SU-DHL-6 (cell line): ENCODE measurements at regions not wholly inside any gene's neighbourhood (a gene's known extent, or its start where the extent isn't known, plus 50 kb on each side); places are given as distances from the start of the nearest gene placed in this dataset.

Source experiments
- H2AFZ ChIP-seq: fragments of 200-600 bp; sonication (generic); 2 replicates; pipeline ENCODE4 v1.6.1; 2014; ENCODE audit warnings: low read depth, mild to moderate bottlenecking, moderate library complexity, mixed read lengths, antibody characterized with exemption, low read length; ENCODE audit not compliant: severe bottlenecking
- H3F3A ChIP-seq: fragments of 200-600 bp; shearing (Covaris generic); 2 replicates; pipeline ENCODE4 v1.6.0; 2016; ENCODE audit warnings: antibody characterized with exemption, mild to moderate bottlenecking; ENCODE audit not compliant: insufficient read depth
- H3K27ac ChIP-seq: fragments of 200-600 bp; sonication (generic); 2 replicates; pipeline ENCODE4 v1.5.1; 2016; ENCODE audit warnings: low read depth, mild to moderate bottlenecking, low read length, moderate library complexity, mixed read lengths
- H3K27me3 ChIP-seq: fragments of 200-600 bp; sonication (generic), shearing (Covaris generic); 2 replicates; pipeline ENCODE4 v1.6.0; 2014; ENCODE audit warnings: mild to moderate bottlenecking, low read length
- H3K36me3 ChIP-seq: fragments of 200-600 bp; sonication (generic); 2 replicates; pipeline ENCODE4 v1.6.1; 2014; ENCODE audit warnings: mild to moderate bottlenecking, low read length, mixed read lengths
- H3K4me2 ChIP-seq: fragments of 300-600, 200-600 bp; shearing (Covaris generic), sonication (generic); 2 replicates; pipeline ENCODE4 v1.6.0; 2014; ENCODE audit warnings: low read length, low read depth, mild to moderate bottlenecking; ENCODE audit not compliant: poor library complexity, severe bottlenecking
- H3K4me3 ChIP-seq: fragments of 200-600 bp; sonication (generic); 2 replicates; pipeline ENCODE4 v1.5.1; 2014; ENCODE audit warnings: antibody characterized with exemption, low read length, mild to moderate bottlenecking, mixed read lengths; ENCODE audit not compliant: insufficient read depth, poor library complexity, severe bottlenecking
- H3K79me2 ChIP-seq: fragments of 200-600 bp; sonication (generic); 2 replicates; pipeline ENCODE4 v1.6.1; 2014; ENCODE audit warnings: mild to moderate bottlenecking, low read length, moderate library complexity; ENCODE audit not compliant: insufficient read depth
- H3K9ac ChIP-seq: fragments of 200-600 bp; sonication (generic); 2 replicates; pipeline ENCODE4 v1.7.0; 2014; ENCODE audit warnings: mild to moderate bottlenecking, low read length
- H3K9me2 ChIP-seq: fragments of 200-600 bp; sonication (generic); replicated peaks from 2 replicates; pipeline ENCODE4 v1.6.1; 2014; ENCODE audit warnings: low read length; ENCODE audit not compliant: insufficient read depth
- H3K9me3 ChIP-seq: fragments of 200-600 bp; sonication (generic); 2 replicates; pipeline ENCODE4 v1.6.1; 2014; ENCODE audit warnings: low read length, mixed read lengths; ENCODE audit not compliant: insufficient read depth
- H4K20me1 ChIP-seq: fragments of 200-600 bp; sonication (generic); 2 replicates; pipeline ENCODE4 v1.6.1; 2014; ENCODE audit warnings: low read depth, mild to moderate bottlenecking, antibody characterized with exemption, low read length, moderate library complexity, mixed read lengths
- CTCF ChIP-seq: fragments of 200-600 bp; sonication (generic); IDR thresholded peaks from one replicate; pipeline ENCODE4 v1.5.1; 2017; ENCODE audit warnings: antibody characterized with exemption, mild to moderate bottlenecking, low read length, moderate library complexity; ENCODE audit not compliant: insufficient read depth, poor library complexity, severe bottlenecking
- EZH2phosphoT487 ChIP-seq: fragments of 200-600 bp; sonication (generic), shearing (Covaris generic); conservative IDR thresholded peaks from 2 replicates; pipeline ENCODE4 v1.6.1; 2018; ENCODE audit warnings: mild to moderate bottlenecking, antibody characterized with exemption, low read length, moderate library complexity, mixed read lengths

- no peaks in the 10 kb centered on the region for H4K20me1 ChIP-seq
- no peaks in the 10 kb centered on the region for H3K79me2 ChIP-seq
- no peak overlapping the region for H3K27ac ChIP-seq
- H3K9me3 ChIP-seq = no peaks in the 10 kb centered on the region
- no peaks in the 10 kb centered on the region for H3K36me3 ChIP-seq
- TF ChIP-seq CTCF (no peak), EZH2phosphoT487 (no peak)
- H3K9ac ChIP-seq = no peak overlapping the region
- no peak overlapping the region for H3K4me2 ChIP-seq
- no peak overlapping the region for H3K4me3 ChIP-seq
- H2AFZ ChIP-seq = no peak overlapping the region
- H3K9me2 ChIP-seq = no peaks in the 10 kb centered on the region
- H3K27me3 ChIP-seq = no peaks in the 10 kb centered on the region
- H3F3A ChIP-seq = no peaks in the 10 kb centered on the region
Measured at GRCh38 chr6:159118924-159119323, 50.3 kb upstream of the FNDC1 start.

GRCh38 chr6:159117563-159117962, 51.6 kb upstream of the FNDC1 start:
- Histone ChIP-seq H2AFZ (no peak overlapping the region), H3K4me2 (no peak overlapping the region), H3K27ac (no peak overlapping the region), H3K4me3 (no peak overlapping the region), H3K79me2 (no peaks in the 10 kb centered on the region), H3K9me3 (no peaks in the 10 kb centered on the region), H3K27me3 (no peaks in the 10 kb centered on the region), H4K20me1 (no peaks in the 10 kb centered on the region), H3K9ac (no peak overlapping the region), H3K9me2 (no peaks in the 10 kb centered on the region), H3K36me3 (no peaks in the 10 kb centered on the region), H3F3A (no peaks in the 10 kb centered on the region)
- no peak for TF ChIP-seq CTCF
- no peak for TF ChIP-seq EZH2phosphoT487

GRCh38 chr6:159117046-159117445, 52.2 kb upstream of the FNDC1 start:
- H3K4me2 ChIP-seq = no peak overlapping the region
- no peak overlapping the region for H3K27ac ChIP-seq
- H4K20me1 ChIP-seq = no peaks in the 10 kb centered on the region
- no peaks in the 10 kb centered on the region for H3K79me2 ChIP-seq
- no peaks in the 10 kb centered on the region for H3K27me3 ChIP-seq
- no peak overlapping the region for H2AFZ ChIP-seq
- no peak for TF ChIP-seq EZH2phosphoT487
- TF ChIP-seq CTCF = no peak
- H3K9me2 ChIP-seq = no peaks in the 10 kb centered on the region
- H3F3A ChIP-seq = no peaks in the 10 kb centered on the region
- no peaks in the 10 kb centered on the region for H3K9me3 ChIP-seq
- H3K36me3 ChIP-seq = no peaks in the 10 kb centered on the region
- H3K9ac ChIP-seq = no peak overlapping the region
- no peak overlapping the region for H3K4me3 ChIP-seq
